Mammary epithelial cell (primary cell): ENCODE measurements at regions not wholly inside any gene's neighbourhood (a gene's known extent, or its start where the extent isn't known, plus 50 kb on each side); places are given as distances from the start of the nearest gene placed in this dataset.

Source experiments
- EZH2 ChIP-seq: IDR thresholded peaks from 2 replicates; pipeline ENCODE4 v1.6.1; 2012; ENCODE audit warnings: low read length, inconsistent platforms, borderline replicate concordance
- TF ChIP-seq, protein P1 (sequence below), 2 donors: IDR thresholded peaks in 1 of 2; conservative IDR thresholded peaks in 1 of 2; 2 replicates each; pipeline ENCODE4 v1.5.1; 2011 to 2012; ENCODE audit warnings: inconsistent platforms in 2 of 2, low read length in 2 of 2, mild to moderate bottlenecking in 2 of 2, control low read depth in 1 of 2, low read depth in 1 of 2; ENCODE audit not compliant: insufficient read depth in 1 of 2; ENCODE audit errors: extremely low read depth in 1 of 2

DNA sequence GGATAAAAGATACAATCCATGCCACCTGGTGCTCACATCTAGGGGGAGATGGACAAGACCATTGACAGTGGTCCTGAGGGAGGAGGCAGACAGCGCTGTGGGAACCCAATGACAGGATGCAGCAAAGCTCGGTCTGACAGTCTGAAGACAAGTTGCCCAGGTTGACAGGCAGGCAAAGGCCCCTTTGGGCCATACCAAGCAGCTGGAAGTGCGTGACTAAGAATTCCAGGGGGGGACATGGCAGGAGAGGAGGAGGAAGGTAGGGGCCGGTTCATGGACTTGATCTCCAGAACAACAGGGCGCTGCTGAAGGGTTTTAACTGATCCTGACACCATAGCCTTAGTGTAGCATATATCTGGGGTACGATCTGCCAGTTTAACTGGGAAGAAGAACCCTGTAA is 83.4 kb downstream of the RPLP1 start:
- TF ChIP-seq, protein P1, sequence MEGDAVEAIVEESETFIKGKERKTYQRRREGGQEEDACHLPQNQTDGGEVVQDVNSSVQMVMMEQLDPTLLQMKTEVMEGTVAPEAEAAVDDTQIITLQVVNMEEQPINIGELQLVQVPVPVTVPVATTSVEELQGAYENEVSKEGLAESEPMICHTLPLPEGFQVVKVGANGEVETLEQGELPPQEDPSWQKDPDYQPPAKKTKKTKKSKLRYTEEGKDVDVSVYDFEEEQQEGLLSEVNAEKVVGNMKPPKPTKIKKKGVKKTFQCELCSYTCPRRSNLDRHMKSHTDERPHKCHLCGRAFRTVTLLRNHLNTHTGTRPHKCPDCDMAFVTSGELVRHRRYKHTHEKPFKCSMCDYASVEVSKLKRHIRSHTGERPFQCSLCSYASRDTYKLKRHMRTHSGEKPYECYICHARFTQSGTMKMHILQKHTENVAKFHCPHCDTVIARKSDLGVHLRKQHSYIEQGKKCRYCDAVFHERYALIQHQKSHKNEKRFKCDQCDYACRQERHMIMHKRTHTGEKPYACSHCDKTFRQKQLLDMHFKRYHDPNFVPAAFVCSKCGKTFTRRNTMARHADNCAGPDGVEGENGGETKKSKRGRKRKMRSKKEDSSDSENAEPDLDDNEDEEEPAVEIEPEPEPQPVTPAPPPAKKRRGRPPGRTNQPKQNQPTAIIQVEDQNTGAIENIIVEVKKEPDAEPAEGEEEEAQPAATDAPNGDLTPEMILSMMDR (conservative IDR thresholded peaks at IDR 0.05 in 1 of 2, IDR thresholded peaks at IDR 0.05 in 1 of 2; ENCODE audit: extremely low read depth in 1 of 2, insufficient read depth in 1 of 2, low read depth in 1 of 2, low read length in 2 of 2): no peak
- no peak for TF ChIP-seq EZH2
